Lower lobe of right lung (tissue), 2 donors: ENCODE measurements at regions not wholly inside any gene's neighbourhood (a gene's known extent, or its start where the extent isn't known, plus 50 kb on each side); places are given as distances from the start of the nearest gene placed in this dataset.

ENCODE experiments used
- ATAC-seq, 2 donors: fragments of 200-7000 bp; cut with Tn5 transposase; one replicate each; pipeline ENCODE4 v1.9.1; 2020 to 2022; ENCODE audit warnings: mild to moderate bottlenecking in 2 of 2, moderate library complexity in 2 of 2
- DNase-seq: peaks from one replicate; pipeline ENCODE4 v3.0.0-alpha.2; 2020
- H3K27ac ChIP-seq: fragments of 200-600 bp; one replicate; pipeline ENCODE4 v1.8.0; 2022
- H3K27me3 ChIP-seq: fragments of 200-600 bp; one replicate; pipeline ENCODE4 v1.8.0; 2022; ENCODE audit warnings: low read depth
- H3K36me3 ChIP-seq: fragments of 200-600 bp; one replicate; pipeline ENCODE4 v1.8.0; 2022; ENCODE audit warnings: mild to moderate bottlenecking
- H3K4me1 ChIP-seq: fragments of 200-600 bp; one replicate; pipeline ENCODE4 v1.8.0; 2022
- H3K4me3 ChIP-seq: fragments of 200-600 bp; one replicate; pipeline ENCODE4 v1.8.0; 2022; ENCODE audit warnings: mild to moderate bottlenecking
- H3K9me3 ChIP-seq: fragments of 200-600 bp; one replicate; pipeline ENCODE4 v1.8.0; 2022
- intact Hi-C: fragments of 100-400 bp; cut with DNase I; formaldehyde crosslinking; loops from one replicate; pipeline ENCODE4 v1.11.0; 2022
- TF ChIP-seq, protein P1 (sequence below): fragments of 200-600 bp; IDR thresholded peaks from one replicate; pipeline ENCODE4 v1.8.0; 2022; ENCODE audit warnings: antibody characterized with exemption, mild to moderate bottlenecking
- donor health status: DM: no; HTN: yes; CAD: no; lungs with severe emphysema.

DNA sequence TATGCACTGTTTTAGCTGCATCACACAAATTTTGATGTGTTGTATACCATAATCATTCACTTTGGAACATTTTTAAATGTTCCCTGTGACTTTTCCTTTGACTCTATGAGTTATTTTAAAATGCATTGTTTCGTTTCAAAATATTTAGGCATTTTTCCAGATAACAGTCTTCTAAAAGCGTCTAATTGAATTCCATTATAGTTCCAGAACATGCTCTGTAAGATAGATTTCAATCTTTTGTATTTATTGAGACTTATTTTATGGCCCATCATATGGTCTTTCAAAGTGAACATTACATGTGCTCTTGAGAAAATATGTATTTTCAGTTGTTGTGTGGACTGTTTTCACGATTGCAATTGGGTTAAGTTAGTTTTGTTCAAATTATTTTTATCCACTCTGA, 98.7 kb upstream of the ARHGAP5 start:
- H3K4me3 ChIP-seq, result no peak overlapping the region
- H3K9me3 ChIP-seq, result peaks cover 16% of the 10 kb centered on the region
- intact Hi-C loops, result no loop called here
- H3K27me3 ChIP-seq, result no peaks in the 10 kb centered on the region
- no peaks in the 10 kb centered on the region for H3K36me3 ChIP-seq
- no peak overlapping the region for H3K27ac ChIP-seq
- H3K4me1 ChIP-seq, result no peaks in the 10 kb centered on the region
- DNase-seq (no peak), ATAC-seq (no peak)
- TF ChIP-seq, protein P1, sequence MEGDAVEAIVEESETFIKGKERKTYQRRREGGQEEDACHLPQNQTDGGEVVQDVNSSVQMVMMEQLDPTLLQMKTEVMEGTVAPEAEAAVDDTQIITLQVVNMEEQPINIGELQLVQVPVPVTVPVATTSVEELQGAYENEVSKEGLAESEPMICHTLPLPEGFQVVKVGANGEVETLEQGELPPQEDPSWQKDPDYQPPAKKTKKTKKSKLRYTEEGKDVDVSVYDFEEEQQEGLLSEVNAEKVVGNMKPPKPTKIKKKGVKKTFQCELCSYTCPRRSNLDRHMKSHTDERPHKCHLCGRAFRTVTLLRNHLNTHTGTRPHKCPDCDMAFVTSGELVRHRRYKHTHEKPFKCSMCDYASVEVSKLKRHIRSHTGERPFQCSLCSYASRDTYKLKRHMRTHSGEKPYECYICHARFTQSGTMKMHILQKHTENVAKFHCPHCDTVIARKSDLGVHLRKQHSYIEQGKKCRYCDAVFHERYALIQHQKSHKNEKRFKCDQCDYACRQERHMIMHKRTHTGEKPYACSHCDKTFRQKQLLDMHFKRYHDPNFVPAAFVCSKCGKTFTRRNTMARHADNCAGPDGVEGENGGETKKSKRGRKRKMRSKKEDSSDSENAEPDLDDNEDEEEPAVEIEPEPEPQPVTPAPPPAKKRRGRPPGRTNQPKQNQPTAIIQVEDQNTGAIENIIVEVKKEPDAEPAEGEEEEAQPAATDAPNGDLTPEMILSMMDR, result no peak

DNA sequence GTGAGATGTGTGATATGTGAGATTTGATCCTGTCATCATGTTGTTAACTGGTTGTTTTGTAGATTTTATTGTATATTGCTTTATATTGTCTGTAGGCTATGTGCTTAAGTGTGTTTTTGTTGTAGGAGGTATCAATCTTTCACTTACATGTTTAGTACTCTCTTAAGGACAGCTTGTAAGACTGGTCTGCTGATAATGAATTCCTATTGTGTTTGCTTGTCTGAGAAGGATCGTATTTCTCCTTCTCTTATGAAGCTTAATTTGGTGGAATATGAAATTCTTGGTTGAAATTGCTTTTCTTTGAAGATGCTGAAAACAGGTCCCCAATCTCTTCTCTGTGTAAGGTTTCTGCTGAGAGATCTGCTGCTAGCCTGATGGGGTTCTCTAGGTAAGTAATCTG, 94.5 kb upstream of the ARHGAP5 start:
- no peaks in the 10 kb centered on the region for H3K36me3 ChIP-seq

DNA sequence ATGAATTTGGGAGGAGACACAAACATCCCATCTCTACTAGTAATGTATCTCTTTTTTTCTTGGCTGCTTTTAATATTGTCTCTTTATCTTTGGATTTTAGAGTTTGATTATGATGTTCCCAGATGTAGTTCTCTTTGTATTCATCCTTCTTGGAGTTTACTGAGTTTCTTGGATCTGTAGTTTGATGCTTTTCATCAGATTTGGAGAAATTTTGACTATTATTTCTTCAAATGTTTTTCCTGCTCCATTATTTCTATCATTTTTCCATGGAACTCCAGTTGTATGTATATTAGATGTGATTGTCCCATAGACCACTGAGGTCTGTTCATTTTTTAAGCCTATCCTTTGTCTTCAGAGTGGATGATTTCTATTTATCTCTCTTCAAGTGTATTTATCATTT, 90.7 kb upstream of the ARHGAP5 start:
- ATAC-seq (no peak), DNase-seq (no peak)
- Histone ChIP-seq H3K27me3 (no peaks in the 10 kb centered on the region), H3K9me3 (peaks cover 22% of the 10 kb centered on the region), H3K27ac (no peak overlapping the region), H3K4me3 (no peak overlapping the region), H3K36me3 (no peaks in the 10 kb centered on the region), H3K4me1 (no peaks in the 10 kb centered on the region)
- TF ChIP-seq, protein P1, result no peak
- intact Hi-C loops, result no loop called here

More for the DNA sequence above, 94.5 kb upstream of the ARHGAP5 start:
- Histone ChIP-seq H3K9me3 (peaks cover 22% of the 10 kb centered on the region), H3K4me3 (no peak overlapping the region), H3K27ac (no peak overlapping the region), H3K27me3 (no peaks in the 10 kb centered on the region), H3K4me1 (no peaks in the 10 kb centered on the region)
- no peak for DNase-seq
- TF ChIP-seq, protein P1, result no peak
- intact Hi-C loops, result no loop called here
- no peak for ATAC-seq

DNA sequence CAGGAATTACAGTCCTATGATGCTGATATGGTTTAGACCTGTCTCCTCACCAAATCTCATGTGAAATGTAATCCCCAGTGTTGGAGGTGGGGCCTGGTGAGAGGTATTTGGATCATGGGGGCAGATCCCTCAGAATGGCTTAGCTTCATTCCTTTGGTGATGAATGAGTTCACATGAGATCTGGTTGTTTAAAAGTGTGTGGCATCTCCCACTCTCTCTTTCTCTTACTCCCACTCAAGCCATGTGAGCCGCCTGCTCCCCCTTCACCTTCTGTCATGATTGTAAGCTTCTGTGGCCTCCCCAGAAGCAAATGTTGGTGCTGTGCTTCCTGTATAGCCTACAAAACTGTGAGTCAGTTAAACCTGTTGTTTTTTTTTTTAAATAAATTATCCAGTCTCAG, 89.4 kb upstream of the ARHGAP5 start:
- Histone ChIP-seq H3K9me3 (peaks cover 14% of the 10 kb centered on the region), H3K36me3 (no peaks in the 10 kb centered on the region), H3K4me1 (no peaks in the 10 kb centered on the region), H3K4me3 (no peak overlapping the region), H3K27me3 (no peaks in the 10 kb centered on the region), H3K27ac (no peak overlapping the region)
- no peak for DNase-seq
- ATAC-seq, result no peak
- intact Hi-C loops, result no loop called here
- TF ChIP-seq, protein P1, result no peak

DNA sequence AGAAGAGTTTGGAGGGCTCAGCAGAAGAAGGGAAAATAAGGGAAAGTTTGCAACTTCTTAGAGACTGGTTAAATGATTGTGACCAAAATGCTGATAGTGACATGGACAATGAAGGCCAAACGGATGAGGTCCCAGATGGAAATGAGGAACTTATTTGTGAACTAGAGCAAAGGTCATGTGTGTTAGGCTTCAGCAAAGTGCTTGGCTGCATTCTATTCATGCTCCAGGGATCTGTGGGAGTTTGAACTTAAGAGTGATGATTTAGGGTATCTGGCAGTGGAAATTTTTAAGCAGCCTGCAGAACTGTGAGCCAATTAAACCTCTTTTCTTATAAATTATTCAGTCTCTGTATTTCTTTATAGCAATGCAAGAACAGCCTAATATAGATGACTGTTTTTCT, 88.9 kb upstream of the ARHGAP5 start:
- intact Hi-C loops, result no loop called here
- Histone ChIP-seq H3K27me3 (no peaks in the 10 kb centered on the region), H3K4me3 (no peak overlapping the region), H3K36me3 (no peaks in the 10 kb centered on the region), H3K9me3 (peaks cover 9% of the 10 kb centered on the region), H3K27ac (no peak overlapping the region), H3K4me1 (no peaks in the 10 kb centered on the region)
- TF ChIP-seq, protein P1, result no peak
- no peak for ATAC-seq
- no peak for DNase-seq
